ENCODE measurements at regions not wholly inside any gene's neighbourhood (a gene's known extent, or its start where the extent isn't known, plus 50 kb on each side); places are given as distances from the start of the nearest gene placed in this dataset.

DNA sequence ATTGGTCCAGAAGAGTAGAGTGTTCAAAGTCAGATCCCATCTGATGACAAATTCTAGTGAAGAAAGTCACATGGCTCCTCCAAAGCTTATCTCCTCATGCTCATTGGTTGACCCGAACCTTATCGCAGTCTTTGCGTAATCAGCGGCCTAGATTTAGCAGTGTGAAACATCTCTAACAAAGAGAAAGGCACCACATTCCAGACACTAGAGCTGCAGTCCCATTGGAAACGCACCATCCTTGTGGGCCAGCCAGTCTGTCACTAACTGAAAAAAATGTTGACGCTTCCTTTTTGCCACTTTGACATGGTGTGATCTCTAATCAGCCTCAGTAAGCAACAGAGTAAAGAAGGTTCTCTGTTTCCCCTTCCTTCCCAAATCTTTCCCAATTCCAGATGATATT lies 458.0 kb upstream of the WWC1 start:
- TF ChIP-seq EZH2phosphoT487 (IDR thresholded peaks at IDR 0.05; ENCODE audit: borderline replicate concordance, low read depth, low read length), result no peak
- TF ChIP-seq, protein P1, sequence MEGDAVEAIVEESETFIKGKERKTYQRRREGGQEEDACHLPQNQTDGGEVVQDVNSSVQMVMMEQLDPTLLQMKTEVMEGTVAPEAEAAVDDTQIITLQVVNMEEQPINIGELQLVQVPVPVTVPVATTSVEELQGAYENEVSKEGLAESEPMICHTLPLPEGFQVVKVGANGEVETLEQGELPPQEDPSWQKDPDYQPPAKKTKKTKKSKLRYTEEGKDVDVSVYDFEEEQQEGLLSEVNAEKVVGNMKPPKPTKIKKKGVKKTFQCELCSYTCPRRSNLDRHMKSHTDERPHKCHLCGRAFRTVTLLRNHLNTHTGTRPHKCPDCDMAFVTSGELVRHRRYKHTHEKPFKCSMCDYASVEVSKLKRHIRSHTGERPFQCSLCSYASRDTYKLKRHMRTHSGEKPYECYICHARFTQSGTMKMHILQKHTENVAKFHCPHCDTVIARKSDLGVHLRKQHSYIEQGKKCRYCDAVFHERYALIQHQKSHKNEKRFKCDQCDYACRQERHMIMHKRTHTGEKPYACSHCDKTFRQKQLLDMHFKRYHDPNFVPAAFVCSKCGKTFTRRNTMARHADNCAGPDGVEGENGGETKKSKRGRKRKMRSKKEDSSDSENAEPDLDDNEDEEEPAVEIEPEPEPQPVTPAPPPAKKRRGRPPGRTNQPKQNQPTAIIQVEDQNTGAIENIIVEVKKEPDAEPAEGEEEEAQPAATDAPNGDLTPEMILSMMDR (conservative IDR thresholded peaks at IDR 0.05; ENCODE audit: low read length), result no peak
- H3K9me2 ChIP-seq (ENCODE audit: insufficient read depth, low read length), result no peaks in the 10 kb centered on the region
- no peak overlapping the region for H3K4me3 ChIP-seq (ENCODE audit: low read depth, low read length, poor library complexity, severe bottlenecking)
- no peaks in the 10 kb centered on the region for H3K36me3 ChIP-seq (ENCODE audit: insufficient read depth, low read length)
- no peak overlapping the region for H2AFZ ChIP-seq (ENCODE audit: low read length)
- no TSS peak for BruUV-seq (replicated peaks)
- no peaks in the 10 kb centered on the region for H4K20me1 ChIP-seq (ENCODE audit: insufficient read depth, low read length)
- no peak for DNase-seq (ENCODE audit: low spot score)
- H3K4me2 ChIP-seq (ENCODE audit: low read length), result no peak overlapping the region
- no peaks in the 10 kb centered on the region for H3K79me2 ChIP-seq (ENCODE audit: insufficient read depth, low read depth, low read length)
- ChIA-PET CTCF (ENCODE audit: unreplicated experiment) (no interaction called here), POLR2A (no interaction called here)
- no peaks in the 10 kb centered on the region for H3K4me1 ChIP-seq (ENCODE audit: insufficient read depth, low read length, poor library complexity, severe bottlenecking)
- intact Hi-C loops (cut with micrococcal nuclease; ENCODE audit: unreplicated experiment), result no loop called here
- no peaks in the 10 kb centered on the region for H3K9me3 ChIP-seq (ENCODE audit: low read length)
- no peak overlapping the region for H3K27ac ChIP-seq (ENCODE audit: low read depth, low read length, poor library complexity, severe bottlenecking)

DNA sequence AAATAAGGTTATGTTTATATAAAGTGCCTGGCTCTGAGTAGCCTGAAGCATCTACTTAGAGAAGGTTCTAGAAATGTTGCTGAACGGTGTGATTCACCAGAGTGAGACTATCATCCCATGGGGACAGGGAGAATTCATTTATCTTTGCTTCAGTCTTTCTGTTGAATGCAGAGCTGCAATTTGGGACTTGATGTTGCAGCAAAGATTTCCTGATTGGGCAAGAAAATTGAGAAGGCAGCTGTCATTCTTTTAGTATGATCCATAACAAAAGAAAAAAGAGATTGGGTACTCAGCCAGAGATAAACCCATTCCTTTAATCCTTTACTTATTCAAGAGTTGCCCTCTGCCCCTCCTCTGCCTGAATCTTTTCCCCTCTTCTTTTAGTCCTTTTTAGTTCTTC lies 456.3 kb upstream of the WWC1 start:
- no TSS peak for BruUV-seq (replicated peaks)
- Histone ChIP-seq H4K20me1 (ENCODE audit: insufficient read depth, low read length) (no peaks in the 10 kb centered on the region), H3K27ac (ENCODE audit: low read depth, low read length, poor library complexity, severe bottlenecking) (no peak overlapping the region), H3K79me2 (ENCODE audit: insufficient read depth, low read depth, low read length) (no peaks in the 10 kb centered on the region), H3K4me1 (ENCODE audit: insufficient read depth, low read length, poor library complexity, severe bottlenecking) (no peaks in the 10 kb centered on the region), H3K36me3 (ENCODE audit: insufficient read depth, low read length) (no peaks in the 10 kb centered on the region), H3K9me2 (ENCODE audit: insufficient read depth, low read length) (no peaks in the 10 kb centered on the region), H3K9me3 (ENCODE audit: low read length) (no peaks in the 10 kb centered on the region), H3K4me2 (ENCODE audit: low read length) (no peak overlapping the region), H2AFZ (ENCODE audit: low read length) (no peak overlapping the region), H3K4me3 (ENCODE audit: low read depth, low read length, poor library complexity, severe bottlenecking) (no peak overlapping the region)
- ChIA-PET CTCF (ENCODE audit: unreplicated experiment) (no interaction called here), POLR2A (no interaction called here)
- intact Hi-C loops (cut with micrococcal nuclease; ENCODE audit: unreplicated experiment), result no loop called here
- TF ChIP-seq EZH2phosphoT487 (IDR thresholded peaks at IDR 0.05; ENCODE audit: borderline replicate concordance, low read depth, low read length), result no peak
- TF ChIP-seq, protein P1 (conservative IDR thresholded peaks at IDR 0.05; ENCODE audit: low read length), result no peak
- no peak for DNase-seq (ENCODE audit: low spot score)

GRCh38 chr5:167837127-167837526 lies 454.3 kb upstream of the WWC1 start:
- intact Hi-C loops (cut with micrococcal nuclease; ENCODE audit: unreplicated experiment), result no loop called here
- H3K4me1 ChIP-seq (ENCODE audit: insufficient read depth, low read length, poor library complexity, severe bottlenecking), result no peaks in the 10 kb centered on the region
- TF ChIP-seq EZH2phosphoT487 (IDR thresholded peaks at IDR 0.05; ENCODE audit: borderline replicate concordance, low read depth, low read length), result no peak
- TF ChIP-seq, protein P1 (conservative IDR thresholded peaks at IDR 0.05; ENCODE audit: low read length), result no peak
- no peak overlapping the region for H3K4me2 ChIP-seq (ENCODE audit: low read length)
- CTCF ChIA-PET (ENCODE audit: unreplicated experiment), result no interaction called here
- H3K4me3 ChIP-seq (ENCODE audit: low read depth, low read length, poor library complexity, severe bottlenecking), result no peak overlapping the region
- H3K9me3 ChIP-seq (ENCODE audit: low read length), result no peaks in the 10 kb centered on the region
- no peaks in the 10 kb centered on the region for H3K79me2 ChIP-seq (ENCODE audit: insufficient read depth, low read depth, low read length)
- no peaks in the 10 kb centered on the region for H4K20me1 ChIP-seq (ENCODE audit: insufficient read depth, low read length)
- DNase-seq (ENCODE audit: low spot score), result no peak
- H3K27ac ChIP-seq (ENCODE audit: low read depth, low read length, poor library complexity, severe bottlenecking), result no peak overlapping the region
- H2AFZ ChIP-seq (ENCODE audit: low read length), result no peak overlapping the region
- POLR2A ChIA-PET, result no interaction called here
- BruUV-seq (replicated peaks), result no TSS peak
- no peaks in the 10 kb centered on the region for H3K9me2 ChIP-seq (ENCODE audit: insufficient read depth, low read length)
- H3K36me3 ChIP-seq (ENCODE audit: insufficient read depth, low read length), result no peaks in the 10 kb centered on the region
